Panc1 (cell line): ENCODE measurements at regions not wholly inside any gene's neighbourhood (a gene's known extent, or its start where the extent isn't known, plus 50 kb on each side); places are given as distances from the start of the nearest gene placed in this dataset.

ENCODE experiments used
- ATAC-seq: fragments of 200-7000 bp; cut with Tn5 transposase; 2 replicates; pipeline ENCODE4 v1.9.1; 2020; ENCODE audit warnings: mild to moderate bottlenecking, moderate library complexity
- BruUV-seq: library from RNA; stranded (reverse); fragments of 400-500 nt; replicated peaks from 2 replicates; lab custom pipeline; 2021; lab: Mats Ljungman, UMichigan
- CTCF ChIA-PET: fragments of 300-600 bp; sonication (Branson Sonifier 250); formaldehyde crosslinking; loops from one replicate; lab custom pipeline; 2022; ENCODE audit warnings: antibody characterized with exemption; lab: Charles Lee
- POLR2A ChIA-PET: fragments of 300-600 bp; sonication (Branson Sonifier 250); formaldehyde crosslinking; loops from one replicate; lab custom pipeline; 2022; ENCODE audit warnings: antibody characterized with exemption; lab: Charles Lee
- DNase-seq: peaks from one replicate; pipeline ENCODE4 v3.0.0-alpha.2; 2010; ENCODE audit warnings: low read depth, low spot score
- H3K27ac ChIP-seq: 2 replicates; pipeline ENCODE4 v1.5.1; 2011; ENCODE audit warnings: mild to moderate bottlenecking, low read length, inconsistent platforms
- H3K27me3 ChIP-seq: fragments of 200-500 bp; sonication (Bioruptor generic); 2 replicates; pipeline ENCODE4 v1.6.0; 2014; ENCODE audit warnings: low read length, inconsistent platforms; ENCODE audit not compliant: control insufficient read depth, insufficient read depth
- H3K36me3 ChIP-seq: fragments of 200-500 bp; sonication (Bioruptor generic); 2 replicates; pipeline ENCODE4 v1.5.1; 2014; ENCODE audit warnings: inconsistent platforms, mild to moderate bottlenecking, low read length, moderate library complexity; ENCODE audit not compliant: control insufficient read depth, insufficient read depth
- H3K4me1 ChIP-seq: 2 replicates; pipeline ENCODE4 v1.5.1; 2011; ENCODE audit warnings: inconsistent platforms, mild to moderate bottlenecking, low read length, moderate library complexity; ENCODE audit not compliant: control insufficient read depth, insufficient read depth
- H3K4me3 ChIP-seq, 2 experiments: 2 replicates each; pipeline ENCODE4 v1.5.1; 2011 to 2012; ENCODE audit warnings: low read depth in 2 of 2, low read length in 2 of 2, mild to moderate bottlenecking in 2 of 2, inconsistent platforms in 1 of 2, moderate library complexity in 1 of 2
- H3K9me3 ChIP-seq: fragments of 200-500 bp; sonication (Bioruptor generic); 2 replicates; pipeline ENCODE4 v1.5.1; 2014; ENCODE audit warnings: low read depth, mild to moderate bottlenecking, inconsistent platforms, low read length, moderate library complexity; ENCODE audit not compliant: control insufficient read depth, insufficient read depth
- CTCF ChIP-seq: fragments of 450-650 bp; IDR thresholded peaks from 2 replicates; pipeline ENCODE4 v1.5.1; 2017; ENCODE audit warnings: mild to moderate bottlenecking
- POLR2AphosphoS5 ChIP-seq: IDR thresholded peaks from 2 replicates; pipeline ENCODE4 v1.6.1; 2012; ENCODE audit warnings: mild to moderate bottlenecking, low read depth, low read length, moderate library complexity
- SIN3A ChIP-seq: IDR thresholded peaks from 2 replicates; pipeline ENCODE4 v1.6.1; 2012; ENCODE audit warnings: low read depth, mild to moderate bottlenecking, low read length, moderate library complexity, borderline replicate concordance; ENCODE audit not compliant: insufficient read depth
- TCF7L2 ChIP-seq: IDR thresholded peaks from 2 replicates; pipeline ENCODE4 v1.6.1; 2011; ENCODE audit warnings: mild to moderate bottlenecking, low read depth, low read length, inconsistent platforms
- in situ Hi-C: cut with HindIII; loops from 2 replicates; pipeline ENCODE4 v1.10.0; 2016; ENCODE audit warnings: low sequenced_read_pairs, low pct_unique_long_range_greater_than_20kb
- intact Hi-C: fragments of 100-400 bp; cut with micrococcal nuclease; formaldehyde crosslinking; loops from one replicate; pipeline ENCODE4 v1.10.0; 2022; ENCODE audit not compliant: unreplicated experiment
- TF ChIP-seq, protein P1 (sequence below), 2 experiments: IDR thresholded peaks; 2 replicates each; pipeline ENCODE4 v1.6.1; 2011 to 2012; ENCODE audit warnings: low read depth in 2 of 2, control low read depth in 1 of 2, low read length in 1 of 2, mild to moderate bottlenecking in 1 of 2, moderate library complexity in 1 of 2; ENCODE audit not compliant: insufficient read depth in 1 of 2

DNA sequence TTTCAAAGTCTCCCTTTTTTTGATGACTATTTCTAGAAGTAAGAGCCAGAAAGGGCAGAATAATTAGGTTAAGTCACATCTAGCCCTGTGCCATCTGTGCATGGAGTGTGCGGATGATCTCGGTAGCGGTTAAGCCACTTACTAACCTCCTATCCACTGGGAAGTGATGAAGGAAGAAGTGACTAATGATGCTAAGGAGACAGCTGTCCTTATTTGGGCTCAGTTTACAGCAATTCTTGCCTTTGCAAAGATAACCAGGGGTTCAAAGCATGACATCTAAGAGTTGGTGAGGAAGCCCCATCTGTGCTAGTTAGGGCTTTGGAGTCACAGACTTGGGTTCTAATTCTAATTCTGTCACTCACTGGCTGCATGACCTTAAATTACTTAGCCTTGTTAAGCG is 62.4 kb upstream of the RREB1 start:
- intact Hi-C loops (no loop called here), in situ Hi-C loops (no loop called here)
- Histone ChIP-seq H3K4me1 (no peaks in the 10 kb centered on the region), H3K4me3 (no peak overlapping the region), H3K9me3 (no peaks in the 10 kb centered on the region), H3K36me3 (no peaks in the 10 kb centered on the region), H3K27ac (no peak overlapping the region), H3K27me3 (peaks cover 2% of the 10 kb centered on the region; the same call in 1 of the 2 replicates)
- POLR2A ChIA-PET, result no interaction called here
- DNase-seq (no peak), ATAC-seq (no peak)
- CTCF ChIA-PET, result no interaction called here
- TF ChIP-seq POLR2AphosphoS5, result no peak
- TF ChIP-seq, protein P1, sequence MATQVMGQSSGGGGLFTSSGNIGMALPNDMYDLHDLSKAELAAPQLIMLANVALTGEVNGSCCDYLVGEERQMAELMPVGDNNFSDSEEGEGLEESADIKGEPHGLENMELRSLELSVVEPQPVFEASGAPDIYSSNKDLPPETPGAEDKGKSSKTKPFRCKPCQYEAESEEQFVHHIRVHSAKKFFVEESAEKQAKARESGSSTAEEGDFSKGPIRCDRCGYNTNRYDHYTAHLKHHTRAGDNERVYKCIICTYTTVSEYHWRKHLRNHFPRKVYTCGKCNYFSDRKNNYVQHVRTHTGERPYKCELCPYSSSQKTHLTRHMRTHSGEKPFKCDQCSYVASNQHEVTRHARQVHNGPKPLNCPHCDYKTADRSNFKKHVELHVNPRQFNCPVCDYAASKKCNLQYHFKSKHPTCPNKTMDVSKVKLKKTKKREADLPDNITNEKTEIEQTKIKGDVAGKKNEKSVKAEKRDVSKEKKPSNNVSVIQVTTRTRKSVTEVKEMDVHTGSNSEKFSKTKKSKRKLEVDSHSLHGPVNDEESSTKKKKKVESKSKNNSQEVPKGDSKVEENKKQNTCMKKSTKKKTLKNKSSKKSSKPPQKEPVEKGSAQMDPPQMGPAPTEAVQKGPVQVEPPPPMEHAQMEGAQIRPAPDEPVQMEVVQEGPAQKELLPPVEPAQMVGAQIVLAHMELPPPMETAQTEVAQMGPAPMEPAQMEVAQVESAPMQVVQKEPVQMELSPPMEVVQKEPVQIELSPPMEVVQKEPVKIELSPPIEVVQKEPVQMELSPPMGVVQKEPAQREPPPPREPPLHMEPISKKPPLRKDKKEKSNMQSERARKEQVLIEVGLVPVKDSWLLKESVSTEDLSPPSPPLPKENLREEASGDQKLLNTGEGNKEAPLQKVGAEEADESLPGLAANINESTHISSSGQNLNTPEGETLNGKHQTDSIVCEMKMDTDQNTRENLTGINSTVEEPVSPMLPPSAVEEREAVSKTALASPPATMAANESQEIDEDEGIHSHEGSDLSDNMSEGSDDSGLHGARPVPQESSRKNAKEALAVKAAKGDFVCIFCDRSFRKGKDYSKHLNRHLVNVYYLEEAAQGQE (IDR thresholded peaks at IDR 0.05; ENCODE audit: insufficient read depth in 1 of 2, low read depth in 2 of 2, low read length in 1 of 2), result no peak
- no peak for TF ChIP-seq SIN3A
- TF ChIP-seq TCF7L2, result no peak
- no peak for TF ChIP-seq CTCF
- no TSS peak for BruUV-seq

DNA sequence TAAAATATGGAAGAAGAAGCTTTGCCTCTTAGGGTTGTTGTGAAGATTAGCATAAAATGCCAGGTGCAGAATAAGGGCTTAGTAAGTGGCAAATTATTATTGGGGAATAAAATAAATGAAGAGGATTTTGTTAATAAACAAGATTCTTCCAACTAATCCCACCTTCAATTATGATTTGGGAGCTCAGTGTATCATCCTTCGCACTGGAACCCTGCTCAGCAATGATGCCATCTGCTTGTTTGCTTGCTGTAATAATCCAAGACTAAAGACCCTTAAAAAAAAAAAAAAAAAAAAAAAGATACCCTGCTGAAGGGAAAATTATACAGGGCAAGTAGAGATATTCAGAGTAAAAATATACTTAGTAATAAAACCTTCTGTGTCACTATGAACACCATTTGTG is 62.0 kb upstream of the RREB1 start:
- ChIA-PET POLR2A (interaction anchor here (0.6 kb wide), 1 partner anchor 119 kb away, joined by 9 read pairs; no protein-coding TSS in a partner anchor), CTCF (no interaction called here)
- BruUV-seq, result no TSS peak
- no peak overlapping the region for H3K4me3 ChIP-seq
- in situ Hi-C loops (no loop called here), intact Hi-C loops (no loop called here)
- ATAC-seq (no peak), DNase-seq (no peak)
- no peak overlapping the region for H3K27ac ChIP-seq
- H3K36me3 ChIP-seq, result no peaks in the 10 kb centered on the region
- no peaks in the 10 kb centered on the region for H3K9me3 ChIP-seq
- H3K27me3 ChIP-seq, result peaks cover 2% of the 10 kb centered on the region; the same call in 1 of the 2 replicates
- TF ChIP-seq SIN3A (no peak), TCF7L2 (no peak), POLR2AphosphoS5 (no peak), CTCF (no peak)
- peaks cover 2% of the 10 kb centered on the region; the same call in 1 of the 2 replicates for H3K4me1 ChIP-seq
